GM03348 (cell line): ENCODE measurements at regions not wholly inside any gene's neighbourhood (a gene's known extent, or its start where the extent isn't known, plus 50 kb on each side); places are given as distances from the start of the nearest gene placed in this dataset.

Experiments
- DNase-seq: peaks from one replicate; pipeline ENCODE4 v3.0.0; 2012; ENCODE audit warnings: low spot score

DNA sequence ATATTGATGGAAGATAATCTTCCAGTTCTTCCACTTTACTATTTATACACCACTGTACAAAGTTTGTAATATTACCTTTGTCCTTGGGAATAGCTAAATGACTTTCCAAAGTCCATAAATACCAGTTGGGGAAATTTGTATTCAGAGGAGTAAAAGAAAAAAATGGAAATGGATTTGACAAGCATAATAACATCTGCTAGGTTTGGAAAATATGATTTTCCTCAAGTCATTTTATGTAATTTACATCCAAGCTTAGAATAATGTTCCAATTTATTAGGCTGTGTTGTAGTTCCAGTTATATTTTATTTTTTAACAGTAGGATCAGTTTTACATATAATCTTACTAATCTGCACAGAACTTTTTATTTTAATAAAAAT lies 563.0 kb upstream of the PKDCC start:
- DNase-seq = no peak

DNA sequence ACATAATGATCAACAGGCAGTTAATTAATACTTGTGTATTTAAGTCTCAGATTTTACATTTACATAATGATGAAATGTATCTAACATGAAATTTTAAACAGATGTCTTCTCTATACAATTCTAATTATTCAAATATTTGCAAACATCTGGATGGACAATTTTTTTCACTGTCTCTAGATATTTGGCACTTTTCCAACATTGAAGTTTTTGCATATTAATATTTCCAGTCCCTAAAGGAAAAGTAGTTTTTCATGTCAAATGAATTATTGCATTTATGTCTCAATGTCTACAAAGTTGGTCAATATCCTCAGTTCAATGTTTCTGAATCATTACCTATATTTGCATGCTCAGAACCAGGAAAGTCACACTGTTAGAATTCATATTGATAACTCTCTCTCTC lies 560.9 kb upstream of the PKDCC start:
- DNase-seq = no peak

DNA sequence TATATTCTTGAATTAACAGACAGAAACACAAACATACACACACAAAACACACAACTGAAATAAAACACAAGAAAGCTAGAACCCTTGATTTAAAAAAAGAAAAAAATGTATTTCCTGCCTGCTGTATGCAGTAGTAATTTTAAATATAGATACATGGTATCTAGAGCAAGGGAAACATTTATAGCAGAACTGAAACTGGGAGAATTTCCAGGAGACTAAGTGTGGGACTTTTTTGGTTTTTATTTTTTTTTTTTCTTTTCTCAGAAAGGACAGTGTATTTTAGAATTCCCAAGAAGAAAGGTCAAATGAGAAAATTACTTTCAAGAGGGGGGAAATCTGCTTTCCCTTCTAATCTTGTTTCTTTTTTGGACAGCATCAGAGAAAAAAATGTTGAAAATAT lies 558.9 kb upstream of the PKDCC start:
- no peak for DNase-seq

DNA sequence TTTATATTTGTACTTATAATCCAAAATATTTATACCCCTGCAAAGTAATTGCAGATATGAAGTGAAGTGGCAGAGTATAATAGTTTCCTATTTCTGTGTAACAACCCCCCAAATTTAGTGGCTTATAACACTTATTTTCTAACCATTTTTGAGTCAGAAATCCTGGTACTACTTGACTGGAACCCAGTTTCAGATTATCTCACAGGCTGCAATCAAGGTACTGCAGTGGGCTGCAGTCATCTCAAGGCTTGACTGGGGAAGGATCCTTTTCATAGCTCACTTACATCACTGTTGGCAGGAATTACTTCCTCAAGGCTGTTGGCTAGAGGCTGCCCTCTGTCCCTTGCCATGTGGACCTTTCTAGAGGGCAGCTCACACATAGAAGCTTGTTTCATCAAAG lies 558.2 kb upstream of the PKDCC start:
- DNase-seq = no peak

DNA sequence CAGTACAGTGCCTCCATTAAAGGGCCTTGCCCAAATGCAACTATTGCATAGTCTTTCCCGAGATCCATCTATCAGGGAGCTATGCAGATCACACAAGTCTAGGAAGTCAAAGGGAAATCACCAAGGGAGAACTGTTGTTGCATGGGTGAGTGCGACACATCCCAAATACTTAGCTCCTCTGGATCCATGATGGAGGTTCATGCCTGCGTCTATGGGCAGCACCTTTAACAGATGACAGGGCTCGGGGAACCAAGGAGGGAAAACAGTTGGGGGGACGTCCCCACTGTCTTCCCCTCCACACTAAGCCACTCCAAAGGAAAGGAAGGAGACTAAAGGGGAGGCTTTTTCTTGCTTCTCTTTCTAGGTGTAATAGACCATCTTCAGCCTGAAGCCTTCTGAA lies 552.8 kb upstream of the PKDCC start:
- no peak for DNase-seq

DNA sequence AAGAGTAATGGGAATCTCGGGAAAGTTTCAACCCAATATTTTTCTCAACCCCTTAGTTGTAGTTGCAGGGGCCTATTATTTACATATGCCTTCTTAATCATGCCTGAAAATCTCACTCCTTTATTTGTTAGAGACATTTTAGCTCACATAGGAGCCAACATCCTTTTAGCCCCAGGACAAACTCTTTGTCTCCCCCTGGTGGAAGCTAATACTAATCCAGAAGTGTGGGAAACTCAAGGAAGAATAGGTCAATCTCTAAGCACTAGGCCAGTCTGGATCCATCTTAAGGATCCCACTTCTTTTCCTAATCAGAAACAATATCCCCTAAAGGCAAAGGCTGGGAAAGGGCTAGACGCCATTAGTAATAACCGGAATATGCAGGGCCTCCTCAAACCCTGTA lies 550.9 kb upstream of the PKDCC start:
- no peak for DNase-seq

DNA sequence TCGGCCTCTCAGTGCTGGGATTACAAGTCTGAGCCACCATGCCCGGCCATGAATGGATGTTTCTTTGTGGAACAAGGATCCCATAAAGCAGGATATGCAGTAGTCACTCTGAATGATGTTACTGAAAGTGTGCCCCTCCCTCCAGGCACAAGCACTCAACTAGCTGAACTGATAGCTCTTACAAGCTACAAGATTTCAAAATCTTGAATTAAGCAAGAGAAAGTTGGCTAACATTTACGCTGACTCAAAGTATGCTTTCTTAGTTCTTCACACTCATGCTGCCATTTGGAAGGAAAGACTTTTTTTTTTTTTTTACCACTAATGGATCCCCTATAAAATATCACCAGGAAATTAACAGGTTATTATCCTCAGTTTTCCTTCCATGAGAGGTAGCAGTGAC lies 549.0 kb upstream of the PKDCC start:
- no peak for DNase-seq

DNA sequence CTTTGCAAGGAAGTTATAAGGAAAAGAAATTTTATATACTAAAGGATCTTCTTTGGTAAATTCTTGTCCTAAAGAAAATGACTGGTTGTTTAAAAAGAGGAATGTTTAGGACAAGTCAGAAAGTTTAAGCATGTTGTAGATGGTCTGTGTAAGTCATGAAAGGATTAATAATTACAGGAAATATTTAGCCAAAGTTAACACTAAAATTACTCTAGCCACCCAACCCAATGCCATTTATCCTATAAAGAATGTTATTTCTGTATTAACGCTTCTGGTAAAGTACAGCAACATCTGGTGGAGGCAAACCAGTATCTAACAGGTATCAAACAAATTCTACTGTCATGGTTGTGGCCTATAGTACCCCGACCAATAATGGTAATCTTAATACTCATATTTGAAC lies 546.9 kb upstream of the PKDCC start:
- no peak for DNase-seq

DNA sequence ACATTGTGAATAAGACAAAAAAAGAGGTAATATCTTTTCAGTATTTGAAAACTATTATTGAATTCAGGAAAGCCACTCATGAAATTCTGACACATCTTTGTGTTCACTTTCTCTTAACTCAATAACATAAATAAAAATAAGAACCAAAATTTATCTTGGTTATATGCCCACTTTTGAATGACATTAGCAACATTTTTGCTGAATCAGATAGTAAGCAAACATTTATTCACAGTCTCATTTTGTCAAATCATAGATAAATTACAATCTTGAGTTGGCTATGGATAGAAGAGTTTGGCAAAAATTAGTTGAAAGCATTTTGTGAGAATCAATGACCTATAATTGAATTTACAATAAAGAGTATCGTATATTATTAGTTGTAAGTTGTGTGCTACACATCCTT lies 545.1 kb upstream of the PKDCC start:
- no peak for DNase-seq

DNA sequence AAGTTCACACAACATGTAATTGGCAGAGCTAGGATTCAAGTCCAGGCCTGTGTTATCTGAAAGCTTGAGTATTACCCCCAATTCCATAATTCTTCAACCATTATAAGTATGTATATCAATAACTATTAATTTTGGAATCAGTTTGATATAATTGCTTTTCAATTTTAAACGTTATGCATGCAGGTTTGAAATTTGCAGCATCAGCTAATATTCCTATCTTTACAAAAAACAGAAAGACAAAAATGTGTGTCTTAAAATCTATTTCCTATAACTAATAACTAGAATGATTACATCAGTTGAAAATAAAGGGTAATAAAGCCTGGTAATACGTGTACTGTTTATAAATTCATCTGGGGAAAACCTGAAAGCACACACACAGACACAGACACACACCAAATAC lies 543.3 kb upstream of the PKDCC start:
- no peak for DNase-seq

DNA sequence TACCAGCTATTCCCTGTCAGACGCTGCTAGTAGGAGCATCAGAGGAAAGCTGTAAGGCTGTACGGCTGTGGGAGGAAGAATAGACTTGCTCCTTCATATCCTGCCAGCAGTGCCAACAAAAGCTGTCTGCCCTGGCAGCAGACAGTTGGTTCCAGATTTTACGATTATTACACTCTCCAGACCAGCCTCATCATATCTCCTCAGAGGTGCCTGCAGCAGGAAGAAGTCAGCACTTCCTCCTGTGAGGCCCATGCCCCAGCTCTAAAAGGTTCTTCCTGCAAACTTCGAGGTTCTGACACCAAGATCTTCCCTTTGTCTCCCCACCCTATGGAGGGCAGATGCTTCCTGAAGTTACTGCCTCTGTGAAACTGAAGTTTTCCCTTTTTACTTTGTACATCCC lies 537.7 kb upstream of the PKDCC start:
- DNase-seq = no peak

DNA sequence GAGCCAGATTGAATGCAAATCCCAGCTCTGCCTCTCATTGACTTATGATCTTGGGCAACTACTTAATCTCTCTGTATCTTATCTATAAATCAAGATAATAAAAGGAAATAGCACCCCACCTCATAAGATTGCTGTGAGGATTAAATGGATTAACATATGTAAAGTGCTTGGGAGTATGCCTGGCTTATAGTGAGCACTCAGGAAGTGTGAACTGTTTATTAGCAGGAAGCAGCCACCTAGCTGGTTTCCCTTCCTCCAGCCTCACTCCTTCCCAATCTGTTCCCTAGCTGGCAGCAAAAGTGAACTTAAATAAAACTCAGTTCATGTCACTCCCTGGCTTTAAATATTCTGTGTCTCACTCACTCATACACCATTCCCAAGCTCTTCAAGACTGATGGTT lies 526.6 kb upstream of the PKDCC start:
- DNase-seq = no peak

DNA sequence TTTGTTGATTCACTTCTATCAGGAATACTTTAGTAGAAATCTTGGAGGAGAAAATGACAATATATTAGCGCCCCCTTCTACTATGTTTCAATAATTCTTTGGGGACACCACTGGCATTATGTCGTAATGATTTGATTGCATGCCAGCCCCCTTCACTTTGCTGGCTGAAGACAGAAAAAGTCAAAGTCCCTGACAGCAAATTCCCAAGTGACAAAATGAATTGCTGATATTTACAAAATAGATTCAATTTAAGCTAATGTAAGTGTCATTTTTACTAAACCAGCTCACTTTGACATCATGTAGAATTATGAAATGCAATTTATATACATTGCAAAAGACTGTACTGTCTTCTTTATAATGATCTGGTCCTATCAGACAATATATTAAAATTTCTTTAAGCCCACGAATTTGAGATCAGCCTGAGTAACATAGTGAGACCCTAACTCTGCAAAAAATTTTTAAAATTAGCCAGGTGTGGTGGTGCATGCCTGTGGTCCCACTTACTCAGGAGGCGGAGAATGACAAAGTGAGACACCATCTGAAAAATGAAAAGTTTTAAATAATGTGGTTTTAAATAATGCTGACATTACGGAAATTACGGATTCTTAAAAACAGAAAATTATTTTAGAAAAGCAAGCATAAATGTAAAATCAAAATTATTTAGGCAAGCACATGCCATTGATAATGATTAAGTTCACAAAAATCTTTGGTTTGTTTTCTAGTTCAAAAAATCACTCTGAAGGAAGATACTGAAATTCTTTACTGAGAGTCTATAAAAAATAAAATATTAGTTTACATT lies 520.1 kb upstream of the PKDCC start:
- no peak for DNase-seq

DNA sequence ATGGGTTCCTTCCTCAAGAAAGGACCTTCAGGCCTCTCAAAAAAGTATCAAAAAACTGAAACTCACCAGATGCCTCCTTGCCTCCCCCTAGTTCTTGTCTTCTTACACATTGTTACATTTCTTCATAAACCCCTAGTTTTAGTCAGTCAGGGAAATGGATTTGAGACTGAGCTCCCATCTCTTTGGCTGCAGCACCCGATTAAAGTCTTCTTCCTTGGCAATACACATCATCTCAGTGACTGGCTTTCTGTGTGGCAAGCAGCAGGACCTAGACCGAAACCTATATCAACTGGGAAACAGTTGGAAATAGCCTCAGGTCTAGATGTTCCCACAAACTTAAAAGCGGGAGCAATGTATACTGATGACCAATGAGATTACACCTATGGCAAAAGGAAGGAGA lies 512.2 kb upstream of the PKDCC start:
- no peak for DNase-seq

DNA sequence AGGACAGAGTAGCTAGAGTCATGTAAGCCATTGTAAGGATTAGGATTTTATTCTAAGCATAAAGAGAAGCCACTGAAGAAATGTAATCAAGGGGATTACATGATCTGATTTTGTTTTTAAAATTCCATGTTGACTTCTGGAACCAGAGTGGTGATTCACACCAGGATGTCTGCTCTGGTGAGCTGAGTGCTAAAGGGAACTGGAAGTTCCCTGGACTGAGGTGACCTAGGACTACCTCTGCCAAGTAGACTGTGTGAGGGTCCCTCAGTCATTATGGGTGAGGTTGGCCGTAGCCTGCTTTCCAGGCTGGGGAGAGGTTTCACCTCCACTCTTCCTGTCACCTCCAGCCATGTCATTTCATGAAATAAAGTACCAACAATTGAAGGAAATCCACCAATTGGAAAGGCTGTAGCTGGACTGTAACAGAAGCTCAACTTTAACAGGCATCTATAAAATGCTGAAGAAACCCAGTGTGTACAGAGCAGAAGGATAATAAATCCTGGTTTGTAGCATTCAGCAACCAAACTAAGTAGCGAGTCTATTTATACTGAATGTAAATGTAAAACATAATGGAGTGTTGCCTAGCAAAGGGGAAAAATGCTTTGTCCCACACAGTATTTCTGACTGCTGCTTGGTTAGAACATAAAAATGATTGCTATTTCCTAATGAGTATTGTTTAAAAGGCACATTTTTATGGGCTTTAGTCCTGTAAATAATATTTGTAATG lies 507.4 kb upstream of the PKDCC start:
- DNase-seq = no peak

DNA sequence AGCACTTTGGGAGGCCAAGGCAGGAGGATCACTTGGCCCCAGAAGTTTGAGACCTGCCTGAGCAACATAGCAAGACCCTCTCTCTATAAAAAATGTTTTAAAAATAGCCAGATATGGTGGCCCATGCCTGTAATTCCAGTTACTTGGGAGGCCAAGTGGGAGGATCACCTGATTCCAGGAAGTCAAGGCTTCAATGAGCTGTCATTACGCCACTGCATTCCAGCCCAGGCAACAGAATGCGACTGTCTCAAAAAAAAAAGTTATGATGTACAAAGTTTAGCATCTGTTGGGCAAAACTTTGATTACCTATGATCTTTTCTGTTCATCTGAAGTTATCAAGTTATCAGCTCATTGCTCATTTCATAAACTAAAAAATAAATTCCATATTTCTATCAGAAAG lies 504.1 kb upstream of the PKDCC start:
- DNase-seq = no peak

DNA sequence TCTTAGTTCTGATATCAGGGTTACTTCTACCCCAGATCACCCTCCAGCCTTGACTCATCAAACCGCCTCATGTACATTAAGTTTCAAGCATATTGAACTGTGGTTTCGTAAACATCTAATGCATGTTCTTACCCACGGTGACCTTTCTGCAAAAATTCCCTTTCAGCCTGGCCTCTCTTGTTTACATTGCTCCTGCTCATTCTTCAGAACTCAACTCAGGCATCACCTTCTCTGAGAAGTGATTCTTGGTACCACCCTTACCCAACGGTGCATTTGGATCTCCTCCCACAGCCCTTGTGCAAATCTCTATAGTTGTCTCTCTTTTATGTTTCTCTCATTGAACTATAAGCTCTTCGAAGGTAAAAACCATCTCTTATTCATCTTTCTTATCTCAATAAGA lies 503.1 kb upstream of the PKDCC start:
- no peak for DNase-seq

DNA sequence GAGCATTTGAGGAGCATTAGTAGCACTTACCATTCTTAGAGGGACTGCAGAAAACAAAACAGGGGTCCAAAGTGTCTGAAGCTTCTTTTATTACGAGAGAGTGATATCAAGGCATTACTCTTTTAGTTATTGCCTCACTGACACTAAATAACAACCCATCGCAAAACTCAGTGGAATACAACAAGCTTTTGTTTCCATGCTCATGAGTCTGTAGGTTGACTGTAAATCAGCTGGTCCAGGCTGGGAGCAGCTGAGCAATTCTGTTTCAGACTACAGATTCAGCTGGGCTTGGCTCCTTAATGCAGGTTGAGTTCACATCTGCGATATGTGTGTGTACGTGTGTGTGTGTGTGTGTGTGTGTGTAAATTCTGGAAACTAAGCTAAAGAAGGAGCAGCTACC lies 501.8 kb upstream of the PKDCC start:
- no peak for DNase-seq

DNA sequence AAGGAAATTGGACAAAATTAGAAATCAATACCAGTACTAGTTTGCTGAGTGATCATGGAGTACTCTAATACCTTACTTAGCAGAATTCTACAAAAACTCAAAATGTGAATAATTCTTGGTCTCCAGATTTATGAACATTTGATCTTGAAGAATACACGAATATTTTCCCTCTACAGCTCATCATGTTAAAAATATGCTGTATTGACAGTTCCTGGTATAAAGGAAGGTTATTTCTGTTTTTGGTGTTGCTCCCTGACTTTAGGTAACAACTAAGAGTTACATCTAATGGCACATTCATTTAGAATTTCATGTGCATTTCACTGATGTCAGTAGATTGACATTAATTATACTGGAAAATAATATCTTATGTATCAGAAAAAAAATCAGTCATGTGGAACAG lies 479.2 kb upstream of the PKDCC start:
- no peak for DNase-seq

DNA sequence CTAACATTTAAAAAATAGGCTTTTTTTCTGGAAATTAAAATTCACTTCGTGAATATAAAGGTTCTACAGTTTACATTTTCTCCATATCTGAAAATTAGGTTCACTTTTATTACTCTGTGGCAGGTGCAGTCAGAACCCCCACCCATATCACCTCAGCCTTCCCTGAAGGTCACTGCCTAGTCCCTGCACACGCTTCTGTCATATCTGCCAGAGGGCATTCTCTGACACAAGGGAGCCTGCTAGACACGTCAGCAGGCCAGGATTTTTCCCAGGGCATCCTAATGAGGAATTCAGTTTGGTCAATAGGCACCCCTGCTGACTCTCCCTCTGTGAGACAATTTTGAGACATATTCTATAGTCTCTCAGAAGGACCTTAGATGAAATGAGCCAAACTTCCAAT lies 475.7 kb upstream of the PKDCC start:
- DNase-seq = no peak

DNA sequence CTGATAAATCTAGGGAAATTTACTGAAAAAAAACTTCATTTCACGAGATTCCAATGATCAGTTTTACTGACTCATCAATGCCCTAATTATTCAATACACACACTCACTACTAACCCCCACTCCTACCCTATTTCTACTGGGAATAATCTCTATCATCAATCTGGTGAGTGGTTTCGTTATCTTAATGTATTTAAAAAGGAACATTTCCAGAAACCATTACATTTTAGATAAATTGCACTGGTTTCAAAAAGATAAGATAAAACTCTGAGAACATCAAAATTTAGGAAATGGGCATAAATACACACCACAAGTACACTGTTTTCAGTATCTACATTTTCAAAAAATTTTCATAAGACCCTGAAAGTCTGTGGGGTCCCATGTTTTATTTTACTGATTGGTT lies 471.4 kb upstream of the PKDCC start:
- DNase-seq = no peak

DNA sequence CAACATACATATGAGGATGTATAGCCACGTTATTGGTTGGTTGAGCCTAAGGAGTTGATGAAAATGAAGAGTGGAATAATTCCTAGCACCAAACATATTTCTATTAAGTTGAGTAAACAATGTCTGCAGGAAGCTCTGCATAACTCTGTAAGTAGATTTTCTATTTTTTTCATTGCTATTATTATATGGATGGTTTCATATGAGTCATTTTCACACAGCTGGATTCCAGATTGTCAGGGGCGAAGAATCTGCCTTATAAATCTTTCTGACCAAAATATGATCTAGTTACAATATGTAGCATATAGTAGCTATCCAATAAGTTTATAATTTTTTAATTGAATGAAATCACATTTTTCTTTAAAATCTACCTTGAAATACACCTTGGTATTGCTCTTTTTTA lies 468.0 kb upstream of the PKDCC start:
- DNase-seq = no peak

DNA sequence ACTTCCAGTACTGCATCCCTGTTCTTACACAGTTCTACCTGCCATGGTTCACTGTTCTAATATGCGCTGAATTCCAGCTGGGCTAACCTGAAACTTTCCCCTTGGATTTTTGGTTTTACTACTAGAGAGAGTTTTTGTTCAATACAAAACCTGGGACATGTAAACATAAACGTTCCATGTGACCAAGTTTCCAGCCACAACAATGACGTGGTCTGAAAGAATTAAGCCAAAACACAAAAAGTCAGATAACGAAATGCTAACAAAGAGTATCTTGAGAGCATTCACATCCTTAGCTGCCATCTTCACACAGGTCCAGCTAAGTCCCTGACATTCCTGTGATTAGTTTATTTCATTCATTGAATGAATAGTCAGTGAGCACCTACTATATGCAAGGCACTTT lies 467.0 kb upstream of the PKDCC start:
- DNase-seq = no peak

DNA sequence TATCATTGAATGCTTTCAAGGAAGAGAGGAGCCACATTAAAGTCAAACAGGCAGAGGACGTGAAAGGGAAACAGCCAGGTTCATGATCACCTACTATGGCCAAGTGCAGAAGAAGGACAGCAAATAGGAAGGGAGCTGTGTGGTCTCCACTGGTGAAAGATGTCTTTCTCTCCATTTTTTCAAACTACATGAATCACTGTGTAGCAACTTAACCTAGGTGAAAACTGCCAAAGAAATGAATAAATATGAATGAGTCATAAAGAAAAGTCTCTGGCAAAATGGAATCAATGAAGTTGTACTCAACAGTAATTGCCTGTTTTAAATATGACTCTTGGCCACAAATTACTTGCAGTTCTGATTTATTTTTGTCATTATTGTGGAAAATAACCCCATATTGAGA lies 452.6 kb upstream of the PKDCC start:
- no peak for DNase-seq
